ENCODE measurements at regions not wholly inside any gene's neighbourhood (a gene's known extent, or its start where the extent isn't known, plus 50 kb on each side); places are given as distances from the start of the nearest gene placed in this dataset.

GRCh38 chrY:20686674-20687073 lies 69.2 kb upstream of the RPS4Y2 start:
- no peak for TF ChIP-seq EZH2 (IDR thresholded peaks at IDR 0.05; ENCODE audit: borderline replicate concordance, insufficient read depth, low read depth, low read length, poor library complexity, severe bottlenecking)
- TF ChIP-seq CTCF (IDR thresholded peaks at IDR 0.05): no peak
- Mint-ChIP-seq H3K4me1 (peaks cover 42% of the 10 kb centered on the region), H3K27me3 (no peaks in the 10 kb centered on the region), H3K9me3 (ENCODE audit: insufficient read depth) (no peaks in the 10 kb centered on the region), H3K27ac (no peak overlapping the region), H3K4me3 (no peak overlapping the region)
- Histone ChIP-seq H3K4me1 (ENCODE audit: control insufficient read depth in 2 of 2, insufficient read depth in 2 of 2, low read length in 2 of 2) (peaks cover 0 to 9% of the 10 kb centered on the region in 2 donors), H3K4me2 (replicated peaks; ENCODE audit: low read depth, low read length, poor library complexity, severe bottlenecking) (no peak overlapping the region), H3K27ac (ENCODE audit: low read length in 2 of 2) (no peak overlapping the region), H3K27me3 (replicated peaks in 1 of 4; ENCODE audit: control extremely low read depth in 1 of 4, control insufficient read depth in 3 of 4, insufficient read depth in 4 of 4, low read length in 3 of 4) (no peaks in the 10 kb centered on the region), H3K36me3 (replicated peaks in 1 of 2; ENCODE audit: control extremely low read depth in 1 of 2, control insufficient read depth in 1 of 2, extremely low read depth in 1 of 2, insufficient read depth in 2 of 2, low read length in 1 of 2) (no peaks in the 10 kb centered on the region), H3K79me2 (ENCODE audit: control insufficient read depth, insufficient read depth, low read length) (no peaks in the 10 kb centered on the region), H3K4me3 (ENCODE audit: control extremely low read depth in 1 of 5, extremely low read depth in 1 of 5, insufficient read depth in 1 of 5, low read depth in 2 of 5, low read length in 4 of 5) (no peak overlapping the region), H2AFZ (ENCODE audit: insufficient read depth, low read depth, low read length, poor library complexity, severe bottlenecking) (no peak overlapping the region), H3K9ac (ENCODE audit: low read length) (no peak overlapping the region), H4K20me1 (ENCODE audit: control insufficient read depth, insufficient read depth, low read length, poor library complexity, severe bottlenecking) (no peaks in the 10 kb centered on the region), H3K9me3 (ENCODE audit: control extremely low read depth in 1 of 3, control insufficient read depth in 2 of 3, insufficient read depth in 1 of 3, low read length in 2 of 3) (no peaks in the 10 kb centered on the region)
- intact Hi-C loops (cut with micrococcal nuclease): loop anchor here (5.0 kb wide), 1 partner anchor 36 kb away; no protein-coding TSS in a partner anchor
- POLR2A ChIA-PET: no interaction called here
- DNase-seq (no peak), ATAC-seq (ENCODE audit: low read depth) (no peak)
- CTCF ChIA-PET: no interaction called here

All from B cell (primary cell).